Thyroid gland (tissue), 4 donors: ENCODE measurements at regions not wholly inside any gene's neighbourhood (a gene's known extent, or its start where the extent isn't known, plus 50 kb on each side); places are given as distances from the start of the nearest gene placed in this dataset.

Experiments used
- DNase-seq, 2 donors: peaks; one replicate each; pipeline ENCODE4 v3.0.0-alpha.2; 2019
- H3K27ac ChIP-seq, 3 donors: fragments of 200-600 bp; sonication (generic); 1 replicate in 2 of 3; 2 replicates in 1 of 3; pipeline ENCODE4 v1.5.1; 2016 to 2019; ENCODE audit warnings: mild to moderate bottlenecking in 1 of 3, moderate library complexity in 1 of 3
- H3K27me3 ChIP-seq: fragments of 200-600 bp; sonication (generic); one replicate; pipeline ENCODE4 v1.5.1; 2019
- H3K36me3 ChIP-seq, 2 donors: fragments of 200-600 bp; sonication (generic); one replicate each; pipeline ENCODE4 v1.5.1; 2016 to 2019
- H3K4me1 ChIP-seq, 2 donors: fragments of 200-600 bp; sonication (generic); one replicate each; pipeline ENCODE4 v1.5.1; 2017 to 2019
- H3K4me3 ChIP-seq, 3 donors: fragments of 200-600 bp; sonication (generic); replicated peaks in 1 of 3; 1 replicate in 2 of 3; 2 replicates in 1 of 3; pipeline ENCODE4 v1.5.1; 2016; ENCODE audit warnings: mild to moderate bottlenecking in 1 of 3
- H3K9me3 ChIP-seq: fragments of 200-600 bp; sonication (generic); one replicate; pipeline ENCODE4 v1.5.1; 2017
- CTCF ChIP-seq, 6 experiments: fragments of 200-600 bp in 3 of 6; fragments of 450-650 bp in 3 of 6; sonication (generic) in 3 of 6; IDR thresholded peaks; one replicate each; pipeline ENCODE4 v1.5.1; 2016 to 2019; ENCODE audit warnings: antibody characterized with exemption in 6 of 6, mild to moderate bottlenecking in 2 of 6, inconsistent platforms in 1 of 6, moderate library complexity in 1 of 6
- POLR2A ChIP-seq, 2 donors: fragments of 450-650 bp; IDR thresholded peaks; one replicate each; pipeline ENCODE4 v1.6.1; 2017; ENCODE audit warnings: antibody characterized with exemption in 2 of 2, mild to moderate bottlenecking in 2 of 2, moderate library complexity in 1 of 2
- WGBS, 2 donors: methylation state at CpG; one replicate each; pipeline ENCODE4 v1.1.5; 2017; 5-methylcytosine and 5-hydroxymethylcytosine counted together
- intact Hi-C: fragments of 100-400 bp; cut with DNase I; formaldehyde crosslinking; loops from one replicate; pipeline ENCODE4 v1.15.1; 2023

DNA sequence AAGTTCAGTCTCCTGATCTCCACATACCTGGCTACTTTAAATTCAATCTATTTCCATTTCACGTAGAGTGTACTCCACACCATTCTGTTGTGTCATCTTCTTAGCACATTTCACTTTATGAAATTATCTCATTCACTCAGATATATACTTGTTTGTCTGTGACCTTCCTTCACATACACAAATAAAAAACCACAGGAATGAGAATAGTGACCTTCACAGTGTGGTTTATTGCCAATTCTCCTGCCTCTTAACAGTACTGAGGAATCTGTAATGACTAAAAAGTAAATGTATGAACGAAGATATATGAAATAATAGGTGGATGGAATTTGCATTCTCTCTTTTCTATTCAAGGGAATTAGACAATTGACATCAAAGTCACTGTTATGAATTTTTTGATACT is 183.9 kb upstream of the PCDH7 start:
- no peak overlapping the region for H3K4me3 ChIP-seq
- no peaks in the 10 kb centered on the region for H3K36me3 ChIP-seq
- no peak for DNase-seq
- no peaks in the 10 kb centered on the region for H3K27me3 ChIP-seq
- no peaks in the 10 kb centered on the region for H3K4me1 ChIP-seq
- no peak overlapping the region for H3K27ac ChIP-seq
- H3K9me3 ChIP-seq: no peaks in the 10 kb centered on the region
- intact Hi-C loops: no loop called here
- 75 to 79% methylated on average over 2 of the region's 2 CpGs for WGBS, 2 donors
- TF ChIP-seq POLR2A (IDR thresholded peaks at IDR 0.05) (no peak), CTCF (IDR thresholded peaks at IDR 0.05) (no peak)

- intact Hi-C loops: no loop called here
- no peaks in the 10 kb centered on the region for H3K36me3 ChIP-seq
- H3K27me3 ChIP-seq: no peaks in the 10 kb centered on the region
- H3K4me1 ChIP-seq: no peaks in the 10 kb centered on the region
- no peaks in the 10 kb centered on the region for H3K9me3 ChIP-seq
- H3K4me3 ChIP-seq: no peak overlapping the region
- WGBS, 2 donors: 65 to 67% methylated on average over 3 of the region's 3 CpGs
- DNase-seq: no peak
- TF ChIP-seq CTCF (IDR thresholded peaks at IDR 0.05) (no peak), POLR2A (IDR thresholded peaks at IDR 0.05) (no peak)
- H3K27ac ChIP-seq: no peak overlapping the region
These were observed 182.7 kb upstream of the PCDH7 start for GRCh38 chr4:30537456-30537855.

DNA sequence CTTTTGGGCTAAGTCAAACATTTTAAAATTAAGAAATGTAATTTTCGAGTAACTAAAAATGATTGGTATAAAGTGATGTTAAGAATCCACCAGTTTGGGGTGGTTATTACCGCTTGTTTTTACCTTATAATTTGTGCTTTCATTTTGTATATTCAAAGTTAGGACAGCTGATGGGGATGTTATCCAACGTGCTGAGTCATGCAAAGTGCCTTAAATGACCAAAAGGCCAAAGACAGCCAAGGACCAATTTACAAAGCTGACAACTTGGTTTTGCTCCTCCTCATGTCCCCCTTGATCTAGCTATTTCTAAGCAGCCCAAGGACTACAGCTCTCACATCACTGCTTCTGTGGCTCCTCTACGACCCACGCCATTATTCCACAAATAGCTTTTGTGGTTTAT is 181.4 kb upstream of the PCDH7 start:
- H3K4me3 ChIP-seq: no peak overlapping the region
- no peaks in the 10 kb centered on the region for H3K9me3 ChIP-seq
- no peaks in the 10 kb centered on the region for H3K36me3 ChIP-seq
- no peak overlapping the region for H3K27ac ChIP-seq
- no peak for TF ChIP-seq POLR2A (IDR thresholded peaks at IDR 0.05)
- TF ChIP-seq CTCF (IDR thresholded peaks at IDR 0.05): no peak
- intact Hi-C loops: no loop called here
- no peaks in the 10 kb centered on the region for H3K4me1 ChIP-seq
- WGBS, 2 donors: 85 to 89% methylated on average over 5 of the region's 5 CpGs
- DNase-seq: no peak
- no peaks in the 10 kb centered on the region for H3K27me3 ChIP-seq

DNA sequence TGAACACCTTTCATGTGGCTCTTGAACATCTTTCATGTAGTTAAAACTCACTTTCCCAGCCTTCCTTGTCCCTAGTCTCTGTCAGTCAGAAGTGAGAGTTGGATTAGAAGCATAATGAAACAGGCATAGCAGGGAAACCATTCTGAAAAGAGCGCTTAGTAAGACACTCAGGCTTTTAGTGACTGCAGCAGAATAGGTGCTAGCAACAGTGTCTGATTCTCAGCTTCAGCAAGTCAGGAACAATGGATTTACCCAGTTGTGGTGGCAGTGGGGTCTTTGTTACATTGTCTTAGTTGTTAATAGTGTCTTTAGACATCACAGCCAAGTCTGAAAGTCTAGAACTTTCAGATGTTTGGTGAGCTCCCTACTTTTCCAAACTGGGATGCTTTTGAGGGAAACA is 177.1 kb upstream of the PCDH7 start:
- Histone ChIP-seq H3K4me3 (no peak overlapping the region), H3K27me3 (no peaks in the 10 kb centered on the region)
- intact Hi-C loops: no loop called here

GRCh38 chr4:30553151-30553550 is 167.0 kb upstream of the PCDH7 start:
- Histone ChIP-seq H3K4me3 (no peak overlapping the region), H3K9me3 (no peaks in the 10 kb centered on the region), H3K27ac (no peak overlapping the region), H3K27me3 (no peaks in the 10 kb centered on the region), H3K4me1 (no peaks in the 10 kb centered on the region), H3K36me3 (no peaks in the 10 kb centered on the region)
- TF ChIP-seq CTCF (IDR thresholded peaks at IDR 0.05): no peak
- TF ChIP-seq POLR2A (IDR thresholded peaks at IDR 0.05): no peak
- DNase-seq: no peak
- intact Hi-C loops: no loop called here
- WGBS, 2 donors: 82 to 90% methylated on average over 1 of the region's 1 CpG

More for the DNA sequence above, 177.1 kb upstream of the PCDH7 start:
- H3K27ac ChIP-seq: no peak overlapping the region
- WGBS, 2 donors: 74 to 86% methylated on average over 1 of the region's 1 CpG
- no peak for DNase-seq
- H3K9me3 ChIP-seq: no peaks in the 10 kb centered on the region
- TF ChIP-seq CTCF (IDR thresholded peaks at IDR 0.05) (no peak), POLR2A (IDR thresholded peaks at IDR 0.05) (no peak)
- no peaks in the 10 kb centered on the region for H3K36me3 ChIP-seq
- H3K4me1 ChIP-seq: no peaks in the 10 kb centered on the region
